WTC11 (cell line): ENCODE measurements at regions not wholly inside any gene's neighbourhood (a gene's known extent, or its start where the extent isn't known, plus 50 kb on each side); places are given as distances from the start of the nearest gene placed in this dataset.
A peak's percentile ranks its signal among the peaks of the same experiment; 100 is the strongest.

Source experiments
- ATAC-seq: fragments of 200-7000 bp; cut with Tn5 transposase; 2 replicates; pipeline ENCODE4 v1.10.0; 2021; ENCODE audit warnings: mild to moderate bottlenecking, moderate library complexity
- CTCF ChIA-PET: fragments of 300-600 bp; sonication (Branson Sonifier 250); formaldehyde crosslinking; loops from one replicate; lab custom pipeline; 2021; ENCODE audit warnings: antibody characterized with exemption; lab: Charles Lee
- POLR2A ChIA-PET: fragments of 350-600 bp; sonication (Branson Sonifier 250); formaldehyde crosslinking; loops from one replicate; lab custom pipeline; 2021; ENCODE audit warnings: antibody characterized with exemption; lab: Charles Lee
- DNase-seq: peaks from one replicate; pipeline ENCODE4 v3.0.0; 2021; ENCODE audit warnings: low spot score
- H3K27ac Mint-ChIP-seq: 2 replicates; pipeline ENCODE4 v1.8.0; 2021; ENCODE audit warnings: mixed read lengths
- H3K27me3 Mint-ChIP-seq: 2 replicates; pipeline ENCODE4 v1.8.0; 2021; ENCODE audit warnings: low read depth, mild to moderate bottlenecking, moderate library complexity, mixed read lengths
- H3K36me3 Mint-ChIP-seq: 2 replicates; pipeline ENCODE4 v1.8.0; 2021; ENCODE audit warnings: mixed read lengths
- H3K4me1 Mint-ChIP-seq: 2 replicates; pipeline ENCODE4 v1.8.0; 2022; ENCODE audit warnings: mixed read lengths
- H3K4me3 Mint-ChIP-seq: 2 replicates; pipeline ENCODE4 v1.8.0; 2021; ENCODE audit warnings: mild to moderate bottlenecking, moderate library complexity, mixed read lengths
- H3K9me3 Mint-ChIP-seq: 2 replicates; pipeline ENCODE4 v1.8.0; 2021; ENCODE audit warnings: mixed read lengths
- CDX4 ChIP-seq: fragments of 250-450 bp; sonication (Bioruptor Pico); IDR thresholded peaks from 2 replicates; pipeline ENCODE4 v1.9.0; 2021; ENCODE audit warnings: moderate library complexity, mild to moderate bottlenecking, inconsistent platforms, borderline replicate concordance
- FOXP4 ChIP-seq: sonication (generic); formaldehyde crosslinking; IDR thresholded peaks from 2 replicates; pipeline ENCODE4 v1.8.0; 2022; ENCODE audit warnings: mild to moderate bottlenecking, missing genetic modification reagents
- JAZF1 ChIP-seq: fragments of 250-450 bp; sonication (Bioruptor Pico); IDR thresholded peaks from 2 replicates; pipeline ENCODE4 v1.9.0; 2021; ENCODE audit warnings: moderate library complexity, mild to moderate bottlenecking, inconsistent platforms
- NFYB ChIP-seq: sonication (generic); formaldehyde crosslinking; conservative IDR thresholded peaks from 2 replicates; pipeline ENCODE4 v1.8.0; 2022; ENCODE audit warnings: low read depth, missing genetic modification reagents
- PRDM15 ChIP-seq: sonication (generic); formaldehyde crosslinking; IDR thresholded peaks from 2 replicates; pipeline ENCODE4 v1.8.0; 2022; ENCODE audit warnings: missing genetic modification reagents
- SMAD4 ChIP-seq: sonication (generic); formaldehyde crosslinking; IDR thresholded peaks from 2 replicates; pipeline ENCODE4 v1.8.0; 2022; ENCODE audit warnings: mild to moderate bottlenecking, missing genetic modification reagents
- ZBTB21 ChIP-seq: sonication (generic); formaldehyde crosslinking; IDR thresholded peaks from 2 replicates; pipeline ENCODE4 v1.8.1; 2023; ENCODE audit warnings: mild to moderate bottlenecking, missing genetic modification reagents, borderline replicate concordance
- TF ChIP-seq, protein P1 (sequence below): sonication (generic); formaldehyde crosslinking; IDR thresholded peaks from 2 replicates; pipeline ENCODE4 v1.8.1; 2023; ENCODE audit warnings: mild to moderate bottlenecking, missing genetic modification reagents
- TF ChIP-seq, protein P2 (sequence below): fragments of 200-600 bp; IDR thresholded peaks from 2 replicates; pipeline ENCODE4 v1.8.0; 2022; ENCODE audit warnings: antibody characterized with exemption

- POLR2A ChIA-PET = no interaction called here
- H3K27ac Mint-ChIP-seq = no peak overlapping the region
- H3K36me3 Mint-ChIP-seq = no peaks in the 10 kb centered on the region
- CTCF ChIA-PET = no interaction called here
- DNase-seq (no peak), ATAC-seq (no peak)
- 0 out of 2 replicates have a peak, but pooled peaks cover 4% of the 10 kb centered on the region for H3K9me3 Mint-ChIP-seq
- TF ChIP-seq, protein P1, sequence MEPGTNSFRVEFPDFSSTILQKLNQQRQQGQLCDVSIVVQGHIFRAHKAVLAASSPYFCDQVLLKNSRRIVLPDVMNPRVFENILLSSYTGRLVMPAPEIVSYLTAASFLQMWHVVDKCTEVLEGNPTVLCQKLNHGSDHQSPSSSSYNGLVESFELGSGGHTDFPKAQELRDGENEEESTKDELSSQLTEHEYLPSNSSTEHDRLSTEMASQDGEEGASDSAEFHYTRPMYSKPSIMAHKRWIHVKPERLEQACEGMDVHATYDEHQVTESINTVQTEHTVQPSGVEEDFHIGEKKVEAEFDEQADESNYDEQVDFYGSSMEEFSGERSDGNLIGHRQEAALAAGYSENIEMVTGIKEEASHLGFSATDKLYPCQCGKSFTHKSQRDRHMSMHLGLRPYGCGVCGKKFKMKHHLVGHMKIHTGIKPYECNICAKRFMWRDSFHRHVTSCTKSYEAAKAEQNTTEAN (CRISPR knock-in tag) = no peak
- TF ChIP-seq PRDM15 (CRISPR knock-in tag) (no peak), FOXP4 (no peak), ZBTB21 (CRISPR knock-in tag) (no peak), CDX4 (CRISPR knock-in tag) (no peak)
- no peak overlapping the region for H3K4me3 Mint-ChIP-seq
- H3K27me3 Mint-ChIP-seq = peaks cover 32% of the 10 kb centered on the region
- 0 out of 2 replicates have a peak, but pooled peaks cover 3% of the 10 kb centered on the region for H3K4me1 Mint-ChIP-seq
These were observed 90.4 kb upstream of the EOLA2 start for GRCh38 chrX:150028692-150029091.

GRCh38 chrX:150032742-150033141 is 94.5 kb upstream of the EOLA2 start:
- POLR2A ChIA-PET = no interaction called here
- Mint-ChIP-seq H3K4me3 (no peak overlapping the region), H3K4me1 (0 out of 2 replicates have a peak, but pooled peaks cover 9% of the 10 kb centered on the region), H3K27me3 (peaks cover 62% of the 10 kb centered on the region), H3K36me3 (no peaks in the 10 kb centered on the region), H3K27ac (no peak overlapping the region), H3K9me3 (peaks cover 7% of the 10 kb centered on the region)
- no peak for TF ChIP-seq JAZF1 (CRISPR knock-in tag)
- TF ChIP-seq, protein P2, sequence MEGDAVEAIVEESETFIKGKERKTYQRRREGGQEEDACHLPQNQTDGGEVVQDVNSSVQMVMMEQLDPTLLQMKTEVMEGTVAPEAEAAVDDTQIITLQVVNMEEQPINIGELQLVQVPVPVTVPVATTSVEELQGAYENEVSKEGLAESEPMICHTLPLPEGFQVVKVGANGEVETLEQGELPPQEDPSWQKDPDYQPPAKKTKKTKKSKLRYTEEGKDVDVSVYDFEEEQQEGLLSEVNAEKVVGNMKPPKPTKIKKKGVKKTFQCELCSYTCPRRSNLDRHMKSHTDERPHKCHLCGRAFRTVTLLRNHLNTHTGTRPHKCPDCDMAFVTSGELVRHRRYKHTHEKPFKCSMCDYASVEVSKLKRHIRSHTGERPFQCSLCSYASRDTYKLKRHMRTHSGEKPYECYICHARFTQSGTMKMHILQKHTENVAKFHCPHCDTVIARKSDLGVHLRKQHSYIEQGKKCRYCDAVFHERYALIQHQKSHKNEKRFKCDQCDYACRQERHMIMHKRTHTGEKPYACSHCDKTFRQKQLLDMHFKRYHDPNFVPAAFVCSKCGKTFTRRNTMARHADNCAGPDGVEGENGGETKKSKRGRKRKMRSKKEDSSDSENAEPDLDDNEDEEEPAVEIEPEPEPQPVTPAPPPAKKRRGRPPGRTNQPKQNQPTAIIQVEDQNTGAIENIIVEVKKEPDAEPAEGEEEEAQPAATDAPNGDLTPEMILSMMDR = no peak
- TF ChIP-seq CDX4 (CRISPR knock-in tag) = no peak
- DNase-seq (no peak), ATAC-seq (peak; percentile 71)
- CTCF ChIA-PET = no interaction called here

DNA sequence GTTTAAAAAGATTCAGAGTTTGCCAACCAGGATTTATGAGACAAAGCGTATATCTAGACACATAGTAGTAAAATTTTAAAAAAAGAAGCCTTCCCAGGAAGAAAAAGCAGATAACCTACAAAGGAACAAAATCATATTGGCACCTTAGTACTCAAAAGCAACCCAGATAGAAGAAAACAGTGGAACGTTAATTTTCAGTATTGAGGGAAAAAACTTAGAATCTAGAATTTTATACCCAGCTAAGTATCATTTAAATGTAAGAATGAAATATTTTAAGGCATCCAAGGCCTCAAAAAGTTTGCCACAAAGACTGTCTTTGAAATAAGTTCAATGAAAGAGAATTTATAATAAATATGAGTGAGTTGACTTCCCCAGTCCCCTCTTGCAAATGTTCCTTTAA is 96.5 kb upstream of the EOLA2 start:
- CTCF ChIA-PET = no interaction called here
- peaks cover 57% of the 10 kb centered on the region for H3K27me3 Mint-ChIP-seq
- ATAC-seq (no peak), DNase-seq (no peak)
- H3K4me1 Mint-ChIP-seq = 0 out of 2 replicates have a peak, but pooled peaks cover 9% of the 10 kb centered on the region
- no peak overlapping the region for H3K27ac Mint-ChIP-seq
- no peak overlapping the region for H3K4me3 Mint-ChIP-seq
- POLR2A ChIA-PET = no interaction called here
- H3K9me3 Mint-ChIP-seq = peaks cover 7% of the 10 kb centered on the region
- TF ChIP-seq NFYB = no peak
- TF ChIP-seq SMAD4 (CRISPR knock-in tag) = no peak
- no peaks in the 10 kb centered on the region for H3K36me3 Mint-ChIP-seq
